ENCODE measurements at regions not wholly inside any gene's neighbourhood (a gene's known extent, or its start where the extent isn't known, plus 50 kb on each side); places are given as distances from the start of the nearest gene placed in this dataset.

DNA sequence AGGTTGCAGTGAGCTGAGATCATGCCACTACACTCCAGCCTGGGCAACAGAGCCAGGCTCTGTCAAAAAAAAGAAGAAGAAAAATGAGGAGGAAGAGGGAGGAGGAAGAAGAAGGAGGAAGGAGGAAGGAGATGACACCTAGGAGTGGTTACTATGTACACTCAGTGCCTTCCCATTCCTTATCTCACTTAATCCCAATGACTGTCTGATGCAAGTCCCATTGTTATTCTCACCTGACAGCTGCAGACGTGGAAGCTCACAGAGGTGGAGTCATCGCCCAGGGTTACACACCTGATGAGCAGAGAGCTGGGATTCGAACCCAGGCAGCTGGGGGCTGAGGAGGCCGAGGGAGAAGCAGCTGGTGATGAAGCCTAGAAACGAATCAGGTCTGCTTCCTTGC lies 258.8 kb downstream of the SNX10 start:
- TF ChIP-seq SP1 (IDR thresholded peaks at IDR 0.05): no peak
- TF ChIP-seq L3MBTL2 (conservative IDR thresholded peaks at IDR 0.05): no peak
- no peak for TF ChIP-seq LEF1 (IDR thresholded peaks at IDR 0.05; ENCODE audit: borderline replicate concordance)
- TF ChIP-seq ZNF384 (IDR thresholded peaks at IDR 0.05): no peak
- no peak for TF ChIP-seq ELF4 (IDR thresholded peaks at IDR 0.05)
- TF ChIP-seq, protein P1, sequence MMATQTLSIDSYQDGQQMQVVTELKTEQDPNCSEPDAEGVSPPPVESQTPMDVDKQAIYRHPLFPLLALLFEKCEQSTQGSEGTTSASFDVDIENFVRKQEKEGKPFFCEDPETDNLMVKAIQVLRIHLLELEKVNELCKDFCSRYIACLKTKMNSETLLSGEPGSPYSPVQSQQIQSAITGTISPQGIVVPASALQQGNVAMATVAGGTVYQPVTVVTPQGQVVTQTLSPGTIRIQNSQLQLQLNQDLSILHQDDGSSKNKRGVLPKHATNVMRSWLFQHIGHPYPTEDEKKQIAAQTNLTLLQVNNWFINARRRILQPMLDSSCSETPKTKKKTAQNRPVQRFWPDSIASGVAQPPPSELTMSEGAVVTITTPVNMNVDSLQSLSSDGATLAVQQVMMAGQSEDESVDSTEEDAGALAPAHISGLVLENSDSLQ (IDR thresholded peaks at IDR 0.05): no peak
- no peak for TF ChIP-seq TARDBP (IDR thresholded peaks at IDR 0.05)
- TF ChIP-seq SUZ12 (IDR thresholded peaks at IDR 0.05): no peak

All from HEK293T (cell line).